Liver (tissue), 8 donors: ENCODE measurements at regions not wholly inside any gene's neighbourhood (a gene's known extent, or its start where the extent isn't known, plus 50 kb on each side); places are given as distances from the start of the nearest gene placed in this dataset.

Experiments used
- DNase-seq: peaks from one replicate; pipeline ENCODE4 v3.0.0-alpha.2; 2017; ENCODE audit warnings: low spot score
- H3K27ac ChIP-seq, 2 donors: one replicate each; pipeline ENCODE4 v1.7.0; 2013; ENCODE audit warnings: inconsistent platforms in 2 of 2, low read length in 2 of 2, control low read depth in 1 of 2, low read depth in 1 of 2, mild to moderate bottlenecking in 1 of 2
- H3K27me3 ChIP-seq, 4 donors: one replicate each; pipeline versions ENCODE4 v1.6.1 to v1.7.0; 2013; ENCODE audit warnings: low read length in 3 of 4, inconsistent platforms in 1 of 4, mild to moderate bottlenecking in 1 of 4, moderate library complexity in 1 of 4; ENCODE audit not compliant: control insufficient read depth in 4 of 4, insufficient read depth in 4 of 4
- H3K36me3 ChIP-seq, 4 donors: one replicate each; pipeline versions ENCODE4 v1.6.1 to v1.7.0; 2013; ENCODE audit warnings: low read length in 3 of 4, mild to moderate bottlenecking in 3 of 4, low read depth in 1 of 4, moderate library complexity in 1 of 4; ENCODE audit not compliant: control insufficient read depth in 4 of 4, insufficient read depth in 3 of 4
- H3K4me1 ChIP-seq, 4 donors: one replicate each; pipeline versions ENCODE4 v1.6.1 to v1.7.0; 2013; ENCODE audit warnings: low read length in 3 of 4, mild to moderate bottlenecking in 3 of 4, moderate library complexity in 1 of 4; ENCODE audit not compliant: control insufficient read depth in 4 of 4, insufficient read depth in 4 of 4
- H3K4me3 ChIP-seq, 3 donors: one replicate each; pipeline versions ENCODE4 v1.6.1 to v1.7.0; 2013; ENCODE audit warnings: low read length in 3 of 3, control low read depth in 1 of 3, low read depth in 1 of 3, mild to moderate bottlenecking in 1 of 3
- H3K9ac ChIP-seq, 2 donors: one replicate each; pipeline ENCODE4 v1.7.0; 2013; ENCODE audit warnings: low read length in 2 of 2, mild to moderate bottlenecking in 2 of 2, moderate library complexity in 2 of 2, control low read depth in 1 of 2, low read depth in 1 of 2
- H3K9me3 ChIP-seq, 4 donors: one replicate each; pipeline versions ENCODE4 v1.6.1 to v1.7.0; 2013; ENCODE audit warnings: low read length in 3 of 4; ENCODE audit not compliant: control insufficient read depth in 4 of 4
- ATF3 ChIP-seq: IDR thresholded peaks from 2 replicates; pipeline ENCODE4 v1.6.1; 2016; ENCODE audit warnings: antibody characterized with exemption
- CTCF ChIP-seq: fragments of 150-350 bp; IDR thresholded peaks from 2 replicates; pipeline ENCODE4 v1.5.1; 2017; ENCODE audit warnings: improper control_type of control experiment, low read depth, low read length; ENCODE audit not compliant: missing input control
- EGR1 ChIP-seq, 2 donors: IDR thresholded peaks; 2 replicates each; pipeline ENCODE4 v1.6.1; 2016 to 2018; ENCODE audit warnings: antibody characterized with exemption in 2 of 2, low read depth in 2 of 2
- FOXA1 ChIP-seq: IDR thresholded peaks from 2 replicates; pipeline ENCODE4 v1.6.1; 2016; ENCODE audit warnings: antibody characterized with exemption
- FOXA2 ChIP-seq: IDR thresholded peaks from 2 replicates; pipeline ENCODE4 v1.6.1; 2016; ENCODE audit warnings: antibody characterized with exemption
- GABPA ChIP-seq, 2 donors: IDR thresholded peaks in 1 of 2; conservative IDR thresholded peaks in 1 of 2; 2 replicates each; pipeline ENCODE4 v1.6.1; 2016; ENCODE audit warnings: antibody characterized with exemption in 2 of 2, mild to moderate bottlenecking in 1 of 2, moderate library complexity in 1 of 2
- HNF4A ChIP-seq, 2 donors: conservative IDR thresholded peaks; 2 replicates each; pipeline ENCODE4 v1.6.1; 2016; ENCODE audit warnings: antibody characterized with exemption in 2 of 2, mild to moderate bottlenecking in 2 of 2
- HNF4G ChIP-seq: IDR thresholded peaks from 2 replicates; pipeline ENCODE4 v1.6.1; 2016; ENCODE audit warnings: antibody characterized with exemption
- JUND ChIP-seq, 2 donors: IDR thresholded peaks; 2 replicates each; pipeline ENCODE4 v1.6.1; 2016; ENCODE audit warnings: antibody characterized with exemption in 2 of 2
- NR2F2 ChIP-seq: IDR thresholded peaks from 2 replicates; pipeline ENCODE4 v1.6.1; 2016; ENCODE audit warnings: antibody characterized with exemption
- RAD21 ChIP-seq, 2 donors: IDR thresholded peaks; 2 replicates each; pipeline ENCODE4 v1.6.1; 2016; ENCODE audit warnings: antibody characterized with exemption in 2 of 2, mild to moderate bottlenecking in 2 of 2
- REST ChIP-seq: IDR thresholded peaks from 2 replicates; pipeline ENCODE4 v1.6.1; 2016; ENCODE audit warnings: antibody characterized with exemption, mild to moderate bottlenecking
- RXRA ChIP-seq, 2 donors: IDR thresholded peaks; 2 replicates each; pipeline ENCODE4 v1.6.1; 2017 to 2018; ENCODE audit warnings: antibody characterized with exemption in 2 of 2, mild to moderate bottlenecking in 1 of 2
- SP1 ChIP-seq: IDR thresholded peaks from 2 replicates; pipeline ENCODE4 v1.6.1; 2018; ENCODE audit warnings: antibody characterized with exemption, mild to moderate bottlenecking
- TAF1 ChIP-seq: conservative IDR thresholded peaks from 2 replicates; pipeline ENCODE4 v1.6.1; 2016; ENCODE audit warnings: antibody characterized with exemption, mild to moderate bottlenecking
- YY1 ChIP-seq: IDR thresholded peaks from 2 replicates; pipeline ENCODE4 v1.6.1; 2016; ENCODE audit warnings: antibody characterized with exemption, mild to moderate bottlenecking
- ZBTB33 ChIP-seq: IDR thresholded peaks from 2 replicates; pipeline ENCODE4 v1.6.1; 2016; ENCODE audit warnings: antibody characterized with exemption
- WGBS: extraction: QIAGEN DNeasy Blood & Tissue Kit; methylation state at CpG from one replicate; pipeline ENCODE4 v1.1.7; 2013; 5-methylcytosine and 5-hydroxymethylcytosine counted together
- TF ChIP-seq, protein P1 (sequence below): IDR thresholded peaks from 2 replicates; pipeline ENCODE4 v1.6.1; 2016; ENCODE audit warnings: antibody characterized with exemption
- donor health status: healthy.
- donor health status: healthy.
- donor health status: healthy.
- donor health status: healthy.
- donor health status: healthy.

- no peaks in the 10 kb centered on the region for H3K9me3 ChIP-seq
- no peak overlapping the region for H3K9ac ChIP-seq
- TF ChIP-seq, protein P1, sequence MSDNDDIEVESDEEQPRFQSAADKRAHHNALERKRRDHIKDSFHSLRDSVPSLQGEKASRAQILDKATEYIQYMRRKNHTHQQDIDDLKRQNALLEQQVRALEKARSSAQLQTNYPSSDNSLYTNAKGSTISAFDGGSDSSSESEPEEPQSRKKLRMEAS = no peak
- TF ChIP-seq TAF1 (no peak), ATF3 (no peak), JUND (IDR thresholded peaks at IDR 0.05) (no peak), RXRA (IDR thresholded peaks at IDR 0.05) (no peak), EGR1 (IDR thresholded peaks at IDR 0.05; ENCODE audit: low read depth in 2 of 2) (no peak), FOXA1 (no peak), ZBTB33 (no peak), RAD21 (IDR thresholded peaks at IDR 0.05) (no peak), YY1 (no peak), NR2F2 (no peak)
- no peaks in the 10 kb centered on the region for H3K27me3 ChIP-seq
- no peak overlapping the region for H3K4me3 ChIP-seq
- WGBS = 74% methylated on average over 6 of the region's 6 CpGs
- no peak overlapping the region for H3K27ac ChIP-seq
- H3K4me1 ChIP-seq = peaks cover 0 to 4% (median under 1%) of the 10 kb centered on the region in 4 donors
- DNase-seq = no peak
- no peaks in the 10 kb centered on the region for H3K36me3 ChIP-seq
Observed at GRCh38 chr14:26845151-26845818, 247.5 kb upstream of the NOVA1 start.

GRCh38 chr14:26846388-26846787 lies 248.6 kb upstream of the NOVA1 start:
- H3K27ac ChIP-seq = no peak overlapping the region
- H3K9me3 ChIP-seq = no peaks in the 10 kb centered on the region
- no peak overlapping the region for H3K4me3 ChIP-seq
- H3K9ac ChIP-seq = no peak overlapping the region
- H3K27me3 ChIP-seq = no peaks in the 10 kb centered on the region
- 42% methylated on average over 2 of the region's 2 CpGs for WGBS
- peaks cover 0 to 4% (median 0%) of the 10 kb centered on the region in 4 donors for H3K4me1 ChIP-seq
- H3K36me3 ChIP-seq = no peaks in the 10 kb centered on the region
- TF ChIP-seq GABPA (IDR thresholded peaks at IDR 0.05 in 1 of 2, conservative IDR thresholded peaks at IDR 0.05 in 1 of 2) = no peak
- TF ChIP-seq NR2F2 = no peak
- no peak for TF ChIP-seq EGR1 (IDR thresholded peaks at IDR 0.05; ENCODE audit: low read depth in 2 of 2)
- TF ChIP-seq RAD21 (IDR thresholded peaks at IDR 0.05) = no peak
- no peak for TF ChIP-seq FOXA2
- TF ChIP-seq HNF4G = no peak
- TF ChIP-seq TAF1 = no peak
- no peak for TF ChIP-seq YY1
- TF ChIP-seq, protein P1 = no peak
- TF ChIP-seq JUND (IDR thresholded peaks at IDR 0.05) = no peak
- TF ChIP-seq SP1 = no peak
- TF ChIP-seq ZBTB33 = no peak
- no peak for TF ChIP-seq CTCF
- no peak for TF ChIP-seq REST
- no peak for TF ChIP-seq HNF4A (conservative IDR thresholded peaks at IDR 0.05)
- no peak for DNase-seq
